WTC11 (cell line): ENCODE measurements at regions not wholly inside any gene's neighbourhood (a gene's known extent, or its start where the extent isn't known, plus 50 kb on each side); places are given as distances from the start of the nearest gene placed in this dataset.

Experiments used
- ATAC-seq: fragments of 200-7000 bp; cut with Tn5 transposase; 2 replicates; pipeline ENCODE4 v1.10.0; 2021; ENCODE audit warnings: mild to moderate bottlenecking, moderate library complexity
- CTCF ChIA-PET: fragments of 300-600 bp; sonication (Branson Sonifier 250); formaldehyde crosslinking; loops from one replicate; lab custom pipeline; 2021; ENCODE audit warnings: antibody characterized with exemption; lab: Charles Lee
- POLR2A ChIA-PET: fragments of 350-600 bp; sonication (Branson Sonifier 250); formaldehyde crosslinking; loops from one replicate; lab custom pipeline; 2021; ENCODE audit warnings: antibody characterized with exemption; lab: Charles Lee
- DNase-seq: peaks from one replicate; pipeline ENCODE4 v3.0.0; 2021; ENCODE audit warnings: low spot score
- H3K27ac Mint-ChIP-seq: 2 replicates; pipeline ENCODE4 v1.8.0; 2021; ENCODE audit warnings: mixed read lengths
- H3K27me3 Mint-ChIP-seq: 2 replicates; pipeline ENCODE4 v1.8.0; 2021; ENCODE audit warnings: low read depth, mild to moderate bottlenecking, moderate library complexity, mixed read lengths
- H3K36me3 Mint-ChIP-seq: 2 replicates; pipeline ENCODE4 v1.8.0; 2021; ENCODE audit warnings: mixed read lengths
- H3K4me1 Mint-ChIP-seq: 2 replicates; pipeline ENCODE4 v1.8.0; 2022; ENCODE audit warnings: mixed read lengths
- H3K4me3 Mint-ChIP-seq: 2 replicates; pipeline ENCODE4 v1.8.0; 2021; ENCODE audit warnings: mild to moderate bottlenecking, moderate library complexity, mixed read lengths
- H3K9me3 Mint-ChIP-seq: 2 replicates; pipeline ENCODE4 v1.8.0; 2021; ENCODE audit warnings: mixed read lengths
- AFF4 ChIP-seq: sonication (generic); formaldehyde crosslinking; IDR thresholded peaks from 2 replicates; pipeline ENCODE4 v1.8.1; 2023; ENCODE audit warnings: mild to moderate bottlenecking, missing genetic modification reagents, borderline replicate concordance
- AR ChIP-seq: fragments of 250-450 bp; sonication (Bioruptor Pico); IDR thresholded peaks from 2 replicates; pipeline ENCODE4 v1.9.0; 2021; ENCODE audit warnings: mild to moderate bottlenecking
- ARID4B ChIP-seq: sonication (generic); formaldehyde crosslinking; IDR thresholded peaks from 2 replicates; pipeline ENCODE4 v1.8.0; 2023; ENCODE audit warnings: missing genetic modification reagents, mild to moderate bottlenecking, borderline replicate concordance
- ATF3 ChIP-seq: sonication (generic); formaldehyde crosslinking; conservative IDR thresholded peaks from 2 replicates; pipeline ENCODE4 v1.8.1; 2022; ENCODE audit warnings: mild to moderate bottlenecking, missing genetic modification reagents
- CDX4 ChIP-seq: fragments of 250-450 bp; sonication (Bioruptor Pico); IDR thresholded peaks from 2 replicates; pipeline ENCODE4 v1.9.0; 2021; ENCODE audit warnings: moderate library complexity, mild to moderate bottlenecking, inconsistent platforms, borderline replicate concordance
- CREB1 ChIP-seq: sonication (generic); formaldehyde crosslinking; IDR thresholded peaks from 2 replicates; pipeline ENCODE4 v1.8.0; 2023; ENCODE audit warnings: mild to moderate bottlenecking, missing genetic modification reagents
- FOXJ3 ChIP-seq: sonication (generic); formaldehyde crosslinking; IDR thresholded peaks from 2 replicates; pipeline ENCODE4 v1.9.0; 2021; ENCODE audit warnings: missing genetic modification reagents, mild to moderate bottlenecking, borderline replicate concordance
- GABPB1 ChIP-seq: sonication (generic); formaldehyde crosslinking; IDR thresholded peaks from 2 replicates; pipeline ENCODE4 v1.8.1; 2023; ENCODE audit warnings: mild to moderate bottlenecking, missing genetic modification reagents
- HMGA2 ChIP-seq: fragments of 250-450 bp; sonication (Bioruptor Pico); IDR thresholded peaks from 2 replicates; pipeline ENCODE4 v1.4.0; 2021; ENCODE audit warnings: mild to moderate bottlenecking, moderate library complexity
- HMGXB4 ChIP-seq: sonication (generic); formaldehyde crosslinking; IDR thresholded peaks from 2 replicates; pipeline ENCODE4 v1.8.1; 2023; ENCODE audit warnings: mild to moderate bottlenecking, moderate library complexity, missing genetic modification reagents
- KAT7 ChIP-seq: sonication (generic); formaldehyde crosslinking; IDR thresholded peaks from 2 replicates; pipeline ENCODE4 v1.8.1; 2023; ENCODE audit warnings: missing genetic modification reagents, mild to moderate bottlenecking, borderline replicate concordance
- PRRX2 ChIP-seq: fragments of 250-450 bp; sonication (Bioruptor Pico); IDR thresholded peaks from 2 replicates; pipeline ENCODE4 v1.8.0; 2021; ENCODE audit warnings: mild to moderate bottlenecking
- SMAD3 ChIP-seq: sonication (generic); formaldehyde crosslinking; IDR thresholded peaks from 2 replicates; pipeline ENCODE4 v1.8.0; 2022; ENCODE audit warnings: missing genetic modification reagents, mild to moderate bottlenecking, borderline replicate concordance
- SMAD4 ChIP-seq: sonication (generic); formaldehyde crosslinking; IDR thresholded peaks from 2 replicates; pipeline ENCODE4 v1.8.0; 2022; ENCODE audit warnings: mild to moderate bottlenecking, missing genetic modification reagents
- TP53 ChIP-seq: sonication (generic); formaldehyde crosslinking; IDR thresholded peaks from 2 replicates; pipeline ENCODE4 v1.8.1; 2023; ENCODE audit warnings: mild to moderate bottlenecking, missing genetic modification reagents
- ZBTB21 ChIP-seq: sonication (generic); formaldehyde crosslinking; IDR thresholded peaks from 2 replicates; pipeline ENCODE4 v1.8.1; 2023; ENCODE audit warnings: mild to moderate bottlenecking, missing genetic modification reagents, borderline replicate concordance
- ZNF138 ChIP-seq: sonication (generic); formaldehyde crosslinking; conservative IDR thresholded peaks from 2 replicates; pipeline ENCODE4 v1.8.1; 2022; ENCODE audit warnings: mild to moderate bottlenecking, moderate library complexity, missing genetic modification reagents
- ZNF425 ChIP-seq: fragments of 250-450 bp; sonication (Bioruptor Pico); conservative IDR thresholded peaks from 2 replicates; pipeline ENCODE4 v1.9.0; 2021; ENCODE audit warnings: mild to moderate bottlenecking
- ZNF671 ChIP-seq: fragments of 250-450 bp; sonication (Bioruptor Pico); IDR thresholded peaks from 2 replicates; pipeline ENCODE4 v1.8.0; 2021; ENCODE audit warnings: mild to moderate bottlenecking

- Mint-ChIP-seq H3K4me3 (no peak overlapping the region), H3K27me3 (peaks cover 18% of the 10 kb centered on the region), H3K9me3 (peaks cover 20% of the 10 kb centered on the region), H3K27ac (no peak overlapping the region), H3K36me3 (peaks cover 2% of the 10 kb centered on the region; the same call in 1 of the 2 replicates), H3K4me1 (peaks cover 16% of the 10 kb centered on the region)
- POLR2A ChIA-PET = no interaction called here
- ATAC-seq = no peak
- CTCF ChIA-PET = no interaction called here
- no peak for DNase-seq
- TF ChIP-seq SMAD3 (CRISPR knock-in tag) (no peak), TP53 (CRISPR knock-in tag) (no peak)
These were observed 161.7 kb downstream of the C7orf25 start for GRCh38 chr7:42750172-42750571.

GRCh38 chr7:42747044-42747443 is 164.8 kb downstream of the C7orf25 start:
- no peak overlapping the region for H3K27ac Mint-ChIP-seq
- H3K9me3 Mint-ChIP-seq = peaks cover 20% of the 10 kb centered on the region
- peaks cover 6% of the 10 kb centered on the region for H3K4me1 Mint-ChIP-seq
- ATAC-seq (no peak), DNase-seq (no peak)
- CTCF ChIA-PET = no interaction called here
- no peak overlapping the region for H3K4me3 Mint-ChIP-seq
- no peak for TF ChIP-seq AR
- TF ChIP-seq GABPB1 (CRISPR knock-in tag) = no peak
- TF ChIP-seq AFF4 (CRISPR knock-in tag) = no peak
- TF ChIP-seq SMAD4 (CRISPR knock-in tag) = no peak
- TF ChIP-seq FOXJ3 = no peak
- no peak for TF ChIP-seq ZNF425 (CRISPR knock-in tag)
- TF ChIP-seq CDX4 (CRISPR knock-in tag) = no peak
- no peak for TF ChIP-seq ZNF138 (CRISPR knock-in tag)
- no peak for TF ChIP-seq HMGA2 (CRISPR knock-in tag)
- TF ChIP-seq ARID4B = no peak
- TF ChIP-seq ZBTB21 (CRISPR knock-in tag) = no peak
- no peak for TF ChIP-seq ZNF671 (CRISPR knock-in tag)
- no peak for TF ChIP-seq PRRX2 (CRISPR knock-in tag)
- TF ChIP-seq HMGXB4 (CRISPR knock-in tag) = no peak
- no peak for TF ChIP-seq CREB1
- TF ChIP-seq KAT7 = no peak
- TF ChIP-seq ATF3 (CRISPR knock-in tag) = no peak
- peaks cover 5% of the 10 kb centered on the region; the same call in 1 of the 2 replicates for H3K27me3 Mint-ChIP-seq
- POLR2A ChIA-PET = no interaction called here
- H3K36me3 Mint-ChIP-seq = peaks cover 2% of the 10 kb centered on the region; the same call in 1 of the 2 replicates
